Common myeloid progenitor, CD34-positive (primary cell): ENCODE measurements at regions not wholly inside any gene's neighbourhood (a gene's known extent, or its start where the extent isn't known, plus 50 kb on each side); places are given as distances from the start of the nearest gene placed in this dataset.

Source experiments
- CTCF ChIA-PET: fragments of 350-600 bp; sonication (Branson Sonifier 250); formaldehyde crosslinking; loops from one replicate; lab custom pipeline; 2021; ENCODE audit warnings: antibody characterized with exemption; lab: Charles Lee
- POLR2A ChIA-PET: fragments of 350-600 bp; sonication (Branson Sonifier 250); formaldehyde crosslinking; loops from one replicate; lab custom pipeline; 2021; ENCODE audit warnings: antibody characterized with exemption; lab: Charles Lee
- DNase-seq, 3 donors: peaks; one replicate each; pipeline versions ENCODE4 v3.0.0 to v3.0.0-alpha.2; 2013
- H3K27ac ChIP-seq, 2 experiments: 1 replicate in 1 of 2; 2 replicates in 1 of 2; pipeline ENCODE4 v1.7.0; 2013; ENCODE audit warnings: inconsistent platforms in 2 of 2, low read length in 2 of 2, mild to moderate bottlenecking in 2 of 2, low read depth in 1 of 2, moderate library complexity in 1 of 2; ENCODE audit not compliant: severe bottlenecking in 2 of 2, insufficient read depth in 1 of 2, poor library complexity in 1 of 2
- H3K27me3 ChIP-seq, 5 experiments: replicated peaks in 2 of 5; 1 replicate in 3 of 5; 2 replicates in 2 of 5; pipeline versions ENCODE4 v1.6.1 to v1.7.0; 2013; ENCODE audit warnings: low read length in 4 of 5, mild to moderate bottlenecking in 2 of 5, moderate library complexity in 2 of 5, inconsistent platforms in 1 of 5; ENCODE audit not compliant: insufficient read depth in 5 of 5, control insufficient read depth in 4 of 5
- H3K36me3 ChIP-seq, 4 experiments: 1 replicate in 2 of 4; 2 replicates in 2 of 4; pipeline versions ENCODE4 v1.6.1 to v1.7.0; 2013; ENCODE audit warnings: low read length in 3 of 4, control low read depth in 1 of 4, mild to moderate bottlenecking in 1 of 4; ENCODE audit not compliant: control insufficient read depth in 4 of 4, insufficient read depth in 4 of 4
- H3K4me1 ChIP-seq, 4 experiments: 1 replicate in 3 of 4; 2 replicates in 1 of 4; pipeline versions ENCODE4 v1.6.1 to v1.7.1; 2013; ENCODE audit warnings: low read length in 3 of 4, mild to moderate bottlenecking in 3 of 4, control low read depth in 1 of 4, inconsistent platforms in 1 of 4, moderate library complexity in 1 of 4; ENCODE audit not compliant: control insufficient read depth in 4 of 4, insufficient read depth in 4 of 4; ENCODE audit errors: control extremely low read depth in 1 of 4
- H3K4me3 ChIP-seq, 7 experiments: 1 replicate in 4 of 7; 2 replicates in 3 of 7; pipeline versions ENCODE4 v1.5.1 to v1.7.0; 2013; ENCODE audit warnings: mild to moderate bottlenecking in 7 of 7, low read length in 6 of 7, moderate library complexity in 6 of 7, inconsistent platforms in 2 of 7, low read depth in 2 of 7, control low read depth in 1 of 7; ENCODE audit not compliant: insufficient read depth in 4 of 7, control insufficient read depth in 1 of 7; ENCODE audit errors: extremely low read depth in 1 of 7
- H3K9me3 ChIP-seq, 5 experiments: 1 replicate in 4 of 5; 2 replicates in 1 of 5; pipeline versions ENCODE4 v1.6.1 to v1.7.1; 2013; ENCODE audit warnings: low read length in 4 of 5, mild to moderate bottlenecking in 2 of 5, inconsistent platforms in 1 of 5, low read depth in 1 of 5, moderate library complexity in 1 of 5; ENCODE audit not compliant: control insufficient read depth in 4 of 5, insufficient read depth in 2 of 5; ENCODE audit errors: control extremely low read depth in 1 of 5
- WGBS: methylation state at CpG from one replicate; pipeline ENCODE4 v1.1.5; 2013; ENCODE audit not compliant: insufficient coverage; 5-methylcytosine and 5-hydroxymethylcytosine counted together

DNA sequence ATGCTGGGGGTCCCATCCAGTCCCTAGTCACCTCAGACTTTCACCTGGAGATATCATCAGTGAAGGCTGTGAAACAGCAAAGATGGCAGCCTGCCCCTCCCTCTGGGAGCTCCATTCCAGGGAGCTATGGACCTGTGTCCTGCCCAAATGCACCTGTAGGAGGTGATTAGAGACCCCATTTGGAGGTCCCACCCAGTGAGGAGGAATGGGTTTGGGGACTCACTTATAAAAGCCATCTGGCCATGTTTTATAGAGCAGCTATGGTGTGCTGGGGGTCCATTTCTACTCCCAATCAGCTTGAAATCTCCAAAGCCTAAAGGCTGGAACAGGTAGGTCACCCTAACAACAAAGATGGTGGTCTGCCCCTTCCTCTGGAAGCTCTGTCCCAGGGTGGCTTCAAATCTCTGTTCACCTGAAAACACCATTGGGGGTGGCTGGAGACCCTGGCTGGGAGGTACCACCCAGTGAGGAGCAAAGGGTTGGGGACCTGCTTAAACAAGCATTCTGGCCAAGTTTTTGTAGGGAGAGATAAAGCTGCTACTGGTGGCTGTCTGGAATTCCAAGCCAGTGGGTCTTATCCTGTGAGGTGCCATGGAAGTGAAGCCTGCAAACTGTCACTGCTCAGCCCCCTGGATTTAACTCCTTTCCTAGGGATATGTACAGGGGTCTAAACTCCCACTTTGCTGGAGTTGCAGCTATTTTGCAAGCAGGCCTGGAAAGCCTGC is 182.3 kb downstream of the RASSF9 start:
- Histone ChIP-seq H3K36me3 (no peaks in the 10 kb centered on the region), H3K9me3 (peaks cover 0 to 19% (median 0%) of the 10 kb centered on the region in 5 experiments), H3K4me3 (no peak overlapping the region), H3K27me3 (no peaks in the 10 kb centered on the region), H3K27ac (no peak overlapping the region), H3K4me1 (no peaks in the 10 kb centered on the region)
- ChIA-PET CTCF (interaction anchor here (1.2 kb wide), 1 partner anchor 9 kb away, joined by 3 read pairs; no protein-coding TSS in a partner anchor), POLR2A (no interaction called here)
- no peak for DNase-seq

DNA sequence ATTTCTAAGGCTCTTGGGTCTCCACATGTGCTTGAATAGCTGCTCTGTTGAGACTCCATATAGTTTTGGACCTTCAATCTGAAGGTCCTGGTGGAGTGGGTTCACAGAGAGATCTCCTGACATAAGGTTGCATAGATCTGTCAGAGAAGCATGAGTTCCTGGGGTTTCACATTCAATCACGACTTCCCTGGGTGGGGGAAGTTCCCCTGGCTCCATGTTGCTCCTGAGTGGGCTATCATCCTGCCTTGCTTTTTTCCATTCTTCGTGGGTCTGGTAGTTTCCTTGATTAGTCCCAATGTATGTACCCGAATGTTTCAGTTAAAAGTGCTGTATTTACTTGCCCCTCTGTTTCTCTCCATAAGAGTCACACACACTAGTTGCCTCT is 181.8 kb downstream of the RASSF9 start:
- H3K36me3 ChIP-seq: no peaks in the 10 kb centered on the region
- no peak overlapping the region for H3K27ac ChIP-seq
- H3K27me3 ChIP-seq: no peaks in the 10 kb centered on the region
- no peak for DNase-seq
- WGBS: 93% methylated on average over 3 of the region's 3 CpGs
- no peaks in the 10 kb centered on the region for H3K4me1 ChIP-seq
- H3K9me3 ChIP-seq: peaks cover 0 to 19% (median 0%) of the 10 kb centered on the region in 5 experiments
- no peak overlapping the region for H3K4me3 ChIP-seq
- CTCF ChIA-PET: no interaction called here
- POLR2A ChIA-PET: no interaction called here

DNA sequence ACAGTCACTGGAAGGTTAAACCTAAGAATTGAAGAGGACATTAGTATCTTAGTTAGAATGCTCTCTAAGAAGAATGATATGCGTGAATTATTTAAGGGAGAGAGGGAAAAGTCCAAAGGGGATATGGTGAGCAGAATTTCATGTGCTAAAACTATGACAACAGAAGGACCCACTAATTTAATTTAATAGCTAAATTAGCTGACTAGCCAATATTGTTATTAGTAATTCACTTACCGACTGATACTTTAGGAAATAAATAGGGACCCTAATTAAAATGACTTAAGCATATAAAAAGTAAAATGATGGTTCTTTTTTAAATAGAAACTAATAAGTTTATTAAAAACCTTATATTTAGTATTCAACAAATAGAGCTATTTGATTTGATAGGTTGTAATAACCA is 179.6 kb downstream of the RASSF9 start:
- no peak overlapping the region for H3K27ac ChIP-seq
- peaks cover 0 to 18% (median 0%) of the 10 kb centered on the region in 5 experiments for H3K9me3 ChIP-seq
- 100% methylated on average over 1 of the region's 2 CpGs for WGBS
- H3K36me3 ChIP-seq: no peaks in the 10 kb centered on the region
- no peak overlapping the region for H3K4me3 ChIP-seq
- CTCF ChIA-PET: interaction anchor here (0.8 to 1.0 kb wide), 2 partner anchors 12 kb away, joined by 3 read pairs; no protein-coding TSS in a partner anchor
- no peak for DNase-seq
- no peaks in the 10 kb centered on the region for H3K4me1 ChIP-seq
- no peaks in the 10 kb centered on the region for H3K27me3 ChIP-seq
- POLR2A ChIA-PET: no interaction called here

DNA sequence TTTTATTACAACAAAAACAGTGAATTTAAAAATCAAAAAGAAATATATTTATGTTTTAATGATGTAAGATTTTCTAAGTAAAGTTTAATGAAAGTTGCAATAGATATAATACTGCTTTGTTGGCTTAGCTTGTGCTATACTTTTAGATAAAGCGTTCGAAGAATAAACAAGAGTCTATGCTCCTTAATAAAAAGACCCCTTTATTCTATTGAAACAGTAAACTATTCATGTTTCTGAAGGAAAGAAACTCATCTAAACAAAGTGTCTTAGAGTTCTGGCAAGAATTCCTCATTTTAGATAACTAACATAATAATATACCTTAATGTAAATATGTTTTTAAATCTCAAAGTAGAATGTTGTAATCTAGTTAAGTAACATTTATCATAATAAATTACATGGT is 179.0 kb downstream of the RASSF9 start:
- no CpG with 5 or more reads among the region's 2 CpGs for WGBS
- H3K9me3 ChIP-seq: peaks cover 0 to 13% (median 0%) of the 10 kb centered on the region in 5 experiments
- H3K4me1 ChIP-seq: peaks cover 0 to 7% (median 3%) of the 10 kb centered on the region in 4 experiments
- H3K36me3 ChIP-seq: no peaks in the 10 kb centered on the region
- ChIA-PET POLR2A (no interaction called here), CTCF (interaction anchor here (1.0 kb wide), 1 partner anchor 12 kb away, joined by 3 read pairs; no protein-coding TSS in a partner anchor)
- H3K4me3 ChIP-seq: no peak overlapping the region
- no peaks in the 10 kb centered on the region for H3K27me3 ChIP-seq
- no peak overlapping the region for H3K27ac ChIP-seq
- no peak for DNase-seq

DNA sequence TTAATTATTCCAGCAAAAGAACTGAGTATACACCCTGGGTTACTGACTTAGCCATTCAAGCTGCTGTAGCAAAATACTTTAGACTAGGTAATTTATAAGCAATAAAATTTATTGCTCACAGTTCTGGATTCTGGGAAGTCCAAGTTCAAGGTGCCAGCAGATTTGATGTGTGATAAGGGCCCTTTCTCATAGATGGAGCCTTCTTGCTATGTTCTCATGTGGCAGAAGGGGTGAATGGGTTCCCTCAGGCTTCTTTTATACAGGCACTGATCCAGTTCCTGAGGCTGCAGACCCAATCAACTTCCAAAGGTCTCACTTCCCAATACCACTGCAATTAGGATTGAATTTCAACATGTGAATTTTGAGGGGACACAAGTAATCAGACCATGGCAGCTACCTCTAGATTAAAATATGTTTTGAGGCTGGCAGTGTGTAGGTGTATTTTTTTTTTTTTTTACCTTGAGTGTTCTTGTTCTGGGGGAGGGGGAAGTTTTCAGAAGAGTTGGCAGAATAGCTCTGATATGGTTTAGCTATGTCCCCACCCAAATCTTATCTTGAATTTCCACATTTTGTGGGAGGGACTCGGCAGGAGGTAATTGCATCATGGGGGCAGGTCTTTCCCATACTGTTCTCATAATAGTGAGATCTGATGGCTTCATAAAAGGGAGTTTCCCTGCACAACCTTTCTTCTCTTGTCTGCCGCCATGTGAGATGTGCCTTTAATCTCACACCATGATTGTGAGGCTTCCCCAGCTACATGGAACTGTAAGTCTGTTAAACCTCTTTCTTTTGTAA is 178.2 kb downstream of the RASSF9 start:
- CTCF ChIA-PET: no interaction called here
- POLR2A ChIA-PET: no interaction called here
- H3K4me3 ChIP-seq: no peak overlapping the region
- peak in 2 of 3 donors; percentile 14 to 28 for DNase-seq
- H3K4me1 ChIP-seq: peaks cover 0 to 9% (median 4%) of the 10 kb centered on the region in 4 experiments
- no peak overlapping the region for H3K27ac ChIP-seq
- H3K9me3 ChIP-seq: peaks cover 0 to 7% (median 0%) of the 10 kb centered on the region in 5 experiments
- no CpG with 5 or more reads among the region's 2 CpGs for WGBS
- H3K27me3 ChIP-seq: no peaks in the 10 kb centered on the region
- no peaks in the 10 kb centered on the region for H3K36me3 ChIP-seq

DNA sequence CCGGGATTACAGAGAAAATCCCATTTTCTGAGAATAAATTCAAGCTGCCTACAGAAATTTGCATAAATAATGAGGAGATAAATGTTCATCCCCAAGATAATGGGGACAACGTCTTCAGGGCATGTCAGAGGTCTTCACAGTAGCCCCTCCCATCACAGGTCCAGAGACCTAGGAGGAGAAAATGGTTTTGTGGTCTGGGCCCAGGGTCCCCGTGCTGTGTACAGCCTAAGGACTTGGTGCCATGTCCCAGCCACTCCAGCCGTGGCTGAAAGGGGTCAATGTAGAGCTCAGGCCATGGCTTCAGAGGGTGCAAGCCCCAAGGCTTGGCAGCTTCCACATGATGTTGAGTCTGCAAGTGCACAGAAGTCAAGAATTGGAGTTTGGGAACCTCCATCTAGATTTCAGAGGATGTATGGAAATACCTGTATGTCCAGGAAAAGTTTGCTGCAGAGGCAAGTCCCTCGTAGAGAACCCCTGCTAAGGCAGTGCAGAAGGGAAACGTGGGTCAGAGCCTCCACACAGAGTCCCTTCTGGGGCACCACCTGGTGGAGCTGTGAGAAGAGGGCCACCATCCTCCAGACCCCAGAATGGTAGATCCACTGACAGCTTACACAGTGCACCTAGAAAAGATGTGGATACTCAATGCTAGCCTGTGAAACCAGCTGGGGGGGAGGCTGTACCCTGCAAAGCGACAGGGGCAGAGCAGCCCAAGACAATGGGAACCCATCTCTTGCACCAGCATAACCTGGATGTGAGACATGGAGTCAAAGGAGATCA is 176.3 kb downstream of the RASSF9 start:
- WGBS: 98% methylated on average over 6 of the region's 7 CpGs
- no peak for DNase-seq
- H3K27me3 ChIP-seq: no peaks in the 10 kb centered on the region
- H3K4me3 ChIP-seq: no peak overlapping the region
- H3K36me3 ChIP-seq: no peaks in the 10 kb centered on the region
- CTCF ChIA-PET: no interaction called here
- POLR2A ChIA-PET: no interaction called here
- peaks cover 0 to 9% (median 4%) of the 10 kb centered on the region in 4 experiments for H3K4me1 ChIP-seq
- H3K9me3 ChIP-seq: peaks cover 0 to 7% (median 0%) of the 10 kb centered on the region in 5 experiments
- no peak overlapping the region for H3K27ac ChIP-seq
